ENCODE measurements at regions not wholly inside any gene's neighbourhood (a gene's known extent, or its start where the extent isn't known, plus 50 kb on each side); places are given as distances from the start of the nearest gene placed in this dataset.

DNA sequence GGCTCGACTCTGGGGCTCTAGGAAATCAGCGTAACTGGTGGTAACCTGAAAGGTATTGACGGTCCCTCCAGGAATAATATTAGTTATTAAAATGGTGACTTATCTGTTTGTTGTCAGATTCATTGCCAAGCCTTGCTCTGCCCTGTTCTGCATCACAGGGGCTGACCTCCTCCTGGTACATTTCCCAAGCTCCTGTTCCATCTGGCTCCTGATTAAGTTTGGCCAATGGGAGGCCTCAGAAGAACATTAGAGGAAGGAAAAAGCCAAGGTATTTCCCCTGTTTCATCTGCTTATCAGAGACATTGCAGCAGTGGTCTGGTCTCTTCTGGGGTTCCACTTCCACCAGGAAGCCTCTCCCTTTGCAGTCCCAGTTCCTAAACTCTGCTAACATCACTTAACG, 527.0 kb downstream of the TNS1 start:
- intact Hi-C loops (cut with DNase I), result no loop called here
- DNase-seq (ENCODE audit: low spot score), result no peak

DNA sequence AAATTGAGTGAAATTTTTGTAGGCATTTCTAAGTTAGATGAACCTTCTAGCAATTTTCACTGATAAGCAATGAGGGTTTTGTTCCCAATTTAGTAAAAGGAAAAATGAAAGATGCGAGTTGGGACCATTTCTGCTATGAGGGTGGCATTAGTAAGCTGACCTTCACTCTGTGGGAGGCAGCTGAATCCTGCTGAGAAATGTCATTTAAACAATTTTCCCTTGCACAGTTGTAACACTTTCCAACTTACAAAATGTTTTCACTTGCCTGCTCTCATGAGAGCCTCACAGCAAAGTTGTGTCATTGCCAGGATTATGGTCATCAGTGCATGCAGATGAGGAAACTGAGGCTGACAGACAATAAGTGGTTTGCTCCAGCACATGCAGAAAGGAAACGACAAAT, 527.7 kb downstream of the TNS1 start:
- no peak for DNase-seq (ENCODE audit: low spot score)
- intact Hi-C loops (cut with DNase I), result no loop called here

DNA sequence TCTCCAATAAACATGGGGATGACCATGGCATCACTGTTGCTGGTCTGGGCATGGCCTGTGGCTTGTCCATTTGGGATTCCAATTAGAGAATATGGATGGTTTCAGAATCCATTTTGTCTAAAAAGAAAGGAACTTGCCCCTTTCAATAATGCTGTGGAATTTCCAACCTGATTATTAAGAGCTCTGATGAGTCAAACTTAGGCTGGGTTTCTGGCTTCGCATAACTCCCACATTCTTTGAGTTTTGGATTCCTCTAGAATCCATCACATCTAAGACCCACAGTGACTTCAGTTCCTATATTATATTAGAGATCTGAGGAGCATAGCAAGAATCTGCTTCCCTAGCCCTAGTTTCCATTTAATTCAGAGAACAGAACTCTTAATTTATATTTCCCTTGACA, 531.5 kb downstream of the TNS1 start:
- DNase-seq (ENCODE audit: low spot score), result no peak
- intact Hi-C loops (cut with DNase I), result no loop called here

DNA sequence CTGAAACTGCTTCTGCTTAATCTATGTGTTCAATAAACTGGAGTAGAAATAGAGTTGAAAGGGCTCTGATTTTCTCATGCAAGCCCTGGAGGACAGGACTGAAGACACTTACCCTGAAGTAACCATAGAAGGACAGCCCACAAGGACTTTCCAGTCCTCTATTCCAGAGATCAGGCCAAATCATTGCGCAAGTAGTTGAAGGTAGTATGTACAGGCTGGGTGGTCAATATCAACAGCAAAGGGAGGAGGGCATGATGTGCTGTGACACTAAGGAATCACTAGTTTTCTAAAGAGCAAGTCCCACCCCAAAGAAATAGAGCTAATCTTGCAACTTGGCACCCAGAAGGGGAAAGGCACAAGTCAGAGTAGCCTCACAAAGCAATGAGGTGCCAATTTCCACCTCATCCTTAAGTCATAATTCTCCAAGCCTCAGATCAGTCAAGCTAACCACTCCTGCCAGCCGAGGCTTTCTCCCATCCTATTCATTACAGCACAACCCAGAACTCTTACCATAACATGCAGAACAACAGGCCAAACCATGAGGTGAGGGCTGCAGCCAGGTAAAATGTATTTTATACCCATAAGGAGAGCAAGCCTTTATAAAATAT, 533.5 kb downstream of the TNS1 start:
- intact Hi-C loops (cut with DNase I), result no loop called here
- no peak for DNase-seq (ENCODE audit: low spot score)

DNA sequence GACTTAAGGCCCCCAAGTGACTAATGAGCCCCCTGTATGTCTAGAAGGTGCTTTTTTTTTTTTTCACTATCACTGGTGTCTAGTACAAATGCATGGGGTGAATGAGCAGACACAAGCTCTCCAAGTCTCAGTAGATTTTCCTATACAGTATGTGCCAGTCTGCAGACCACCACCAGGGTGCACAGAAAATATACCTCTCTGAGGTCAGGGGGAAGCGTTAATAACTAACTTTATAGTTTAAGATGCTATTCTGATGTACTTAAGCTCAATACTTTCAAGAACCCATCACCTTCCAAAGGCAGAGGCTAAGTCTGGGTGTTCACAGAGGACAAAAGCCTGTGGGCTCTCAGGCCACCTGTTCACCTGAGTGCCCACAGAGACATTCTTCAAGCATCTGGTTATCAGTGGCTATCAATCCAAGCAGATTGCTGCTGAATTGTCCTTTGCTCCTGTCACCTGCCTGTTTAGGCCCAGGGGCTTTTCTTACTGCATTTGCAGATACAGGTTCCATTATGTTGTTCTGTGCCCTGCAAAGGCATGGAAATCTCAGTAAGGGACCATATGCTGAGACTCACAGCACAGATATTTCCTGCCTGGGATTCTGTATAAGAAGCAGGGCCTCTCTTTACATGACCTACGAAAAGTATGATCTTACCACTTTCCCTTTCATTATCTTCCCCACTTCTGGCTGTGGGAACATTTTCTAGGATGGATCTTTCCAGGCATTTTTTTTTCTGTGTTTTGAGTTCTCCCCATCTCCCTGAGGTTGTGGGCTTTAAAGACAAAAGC, 534.6 kb downstream of the TNS1 start:
- DNase-seq (ENCODE audit: low spot score), result no peak

DNA sequence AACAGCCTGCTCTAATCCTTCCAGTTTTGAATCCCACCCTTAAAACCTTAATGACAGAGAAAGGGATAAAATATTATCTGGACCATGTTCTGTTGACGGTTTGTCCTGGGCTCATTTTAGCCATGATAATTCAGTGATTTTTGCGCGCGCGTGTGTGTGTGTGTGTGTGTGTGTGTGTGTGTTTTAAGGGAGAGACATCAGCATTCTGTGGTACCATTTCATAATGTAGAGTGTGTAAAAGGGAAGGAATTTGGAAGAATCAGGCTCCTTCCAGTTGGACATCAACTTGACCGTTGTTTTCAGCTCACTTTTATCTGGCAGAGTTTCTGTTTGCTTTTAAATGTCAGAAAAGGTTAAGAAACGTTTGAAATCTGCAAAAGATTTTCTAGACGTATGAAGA, 535.5 kb downstream of the TNS1 start:
- DNase-seq (ENCODE audit: low spot score), result peak; percentile 82
- intact Hi-C loops (cut with DNase I), result no loop called here

More for the DNA sequence above, 534.6 kb downstream of the TNS1 start:
- intact Hi-C loops (cut with DNase I), result no loop called here

DNA sequence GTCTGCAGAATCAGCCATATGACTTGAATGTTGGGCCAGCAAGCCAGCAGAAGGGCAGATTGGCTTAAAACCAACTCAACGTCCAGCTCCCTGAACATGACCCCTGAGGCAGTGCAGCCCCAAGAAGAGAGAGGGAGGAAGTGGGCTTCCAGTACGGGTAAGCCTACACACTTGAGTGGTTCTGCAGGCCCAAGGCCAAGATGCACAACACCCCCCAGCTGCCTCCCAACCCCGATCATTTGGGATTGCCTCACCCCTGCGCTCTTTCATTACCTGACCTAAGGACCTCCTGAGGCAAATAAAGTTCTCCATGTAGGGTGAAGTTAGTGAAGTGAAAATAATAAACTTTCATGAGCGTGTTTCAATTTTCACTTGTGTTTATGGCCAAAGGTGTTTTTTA, 536.0 kb downstream of the TNS1 start:
- DNase-seq (ENCODE audit: low spot score), result no peak
- intact Hi-C loops (cut with DNase I), result no loop called here

DNA sequence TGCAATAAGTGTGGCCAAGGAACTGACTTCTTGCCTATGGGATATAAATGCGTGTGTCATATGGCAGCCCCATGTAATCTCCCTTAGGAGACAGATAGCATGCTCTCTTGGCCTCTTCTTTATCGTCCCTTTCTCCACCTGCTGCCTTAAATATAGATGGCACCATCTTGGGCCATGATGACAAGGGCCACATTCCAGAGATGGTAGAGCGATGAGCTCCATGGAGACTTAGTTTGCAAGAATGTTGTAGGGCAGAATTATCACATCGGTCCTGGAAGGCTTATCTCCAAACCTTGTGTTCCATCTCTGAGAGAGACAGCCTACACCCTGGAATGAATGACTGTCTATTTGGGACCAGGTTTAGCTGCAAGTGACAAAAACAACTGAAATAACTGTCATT, 536.7 kb downstream of the TNS1 start:
- intact Hi-C loops (cut with DNase I), result no loop called here
- no peak for DNase-seq (ENCODE audit: low spot score)

DNA sequence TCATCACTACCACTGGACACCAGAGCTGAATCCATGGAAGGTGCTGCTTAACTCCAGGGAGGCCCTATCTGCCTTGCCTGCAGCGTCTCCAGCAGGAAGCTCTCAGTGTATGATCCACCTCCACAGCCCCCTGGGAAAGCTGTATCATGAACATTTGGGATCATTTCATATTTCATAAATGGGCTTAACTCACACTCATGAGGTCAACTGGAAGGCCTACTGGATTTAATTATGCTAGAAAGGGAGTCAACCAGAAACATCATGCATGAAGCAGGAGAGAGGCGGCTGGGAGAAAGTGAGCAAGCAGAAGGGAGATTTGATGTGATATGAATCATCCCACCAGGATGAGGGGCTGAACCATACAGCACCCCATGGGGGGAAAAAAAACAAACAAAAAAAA, 537.7 kb downstream of the TNS1 start:
- DNase-seq (ENCODE audit: low spot score), result no peak
- intact Hi-C loops (cut with DNase I), result no loop called here

DNA sequence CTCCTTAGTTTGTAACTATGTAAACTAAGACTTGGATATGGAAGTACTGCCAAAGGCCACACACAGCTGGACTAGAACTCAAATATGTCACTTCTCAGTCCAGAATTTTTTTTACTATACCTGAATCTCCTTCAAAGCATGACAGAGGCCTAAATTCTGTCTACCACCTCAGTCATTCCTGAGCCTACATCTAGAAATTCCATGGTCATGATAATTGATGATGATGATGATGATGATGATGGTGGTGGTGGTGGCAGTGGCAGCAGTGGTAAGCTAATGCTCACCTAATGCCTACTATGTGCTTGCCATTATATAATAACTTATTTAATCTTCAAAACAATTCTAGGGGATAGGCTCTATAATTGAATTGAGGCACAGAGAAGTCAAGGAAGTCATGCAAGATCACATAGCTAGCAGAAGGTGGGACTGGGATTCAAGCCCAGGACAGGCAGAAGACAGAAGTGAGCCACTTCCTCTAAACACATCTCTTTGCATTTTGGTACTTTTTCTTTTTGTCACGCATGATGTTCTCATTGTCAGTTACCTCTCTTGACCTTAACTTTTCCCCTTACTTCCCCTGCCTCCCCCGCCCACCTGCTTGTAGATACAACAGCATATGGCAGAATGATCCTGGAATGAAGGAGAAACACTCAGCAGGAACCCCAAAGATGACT, 539.3 kb downstream of the TNS1 start:
- no peak for DNase-seq (ENCODE audit: low spot score)
- intact Hi-C loops (cut with DNase I), result no loop called here

DNA sequence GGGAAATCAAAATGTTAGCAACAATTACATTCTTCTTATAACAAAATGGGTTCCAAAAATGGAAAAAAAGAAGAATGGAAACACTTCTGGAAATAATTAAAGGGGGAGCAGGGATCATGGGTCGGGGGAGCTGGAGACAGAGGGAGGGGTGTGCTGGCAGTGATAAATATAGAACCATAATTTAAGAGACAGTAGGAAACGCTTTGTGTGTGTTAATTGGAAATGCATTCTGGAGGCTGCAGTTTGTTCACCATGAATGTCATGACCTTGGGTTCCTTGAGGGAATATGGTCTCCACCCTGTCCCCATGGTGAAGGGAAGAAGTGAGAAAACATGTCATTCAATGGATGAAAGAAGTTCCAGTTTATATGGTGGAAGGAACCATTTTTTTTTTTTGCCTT, 540.7 kb downstream of the TNS1 start:
- DNase-seq (ENCODE audit: low spot score), result no peak
- intact Hi-C loops (cut with DNase I), result no loop called here

DNA sequence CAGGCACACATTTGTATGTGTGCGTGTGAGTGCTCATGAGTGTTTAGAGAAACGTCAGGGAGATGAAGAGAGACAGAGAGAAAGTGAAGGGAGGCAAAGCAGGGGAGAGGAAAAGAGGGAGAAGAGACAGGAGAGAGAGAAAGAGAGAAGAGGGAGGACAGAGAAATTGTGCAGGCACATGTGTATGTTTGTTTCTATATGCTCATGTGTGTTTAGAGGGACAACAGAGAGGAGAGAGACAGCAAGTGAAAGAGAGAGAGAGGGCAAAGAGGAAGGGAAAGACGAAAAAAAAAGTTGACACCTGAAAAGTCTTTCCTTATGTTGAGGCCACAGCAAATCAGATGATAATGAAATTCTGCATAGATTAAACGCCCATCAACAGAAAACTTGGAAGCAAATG, 541.1 kb downstream of the TNS1 start:
- intact Hi-C loops (cut with DNase I), result no loop called here
- DNase-seq (ENCODE audit: low spot score), result no peak

DNA sequence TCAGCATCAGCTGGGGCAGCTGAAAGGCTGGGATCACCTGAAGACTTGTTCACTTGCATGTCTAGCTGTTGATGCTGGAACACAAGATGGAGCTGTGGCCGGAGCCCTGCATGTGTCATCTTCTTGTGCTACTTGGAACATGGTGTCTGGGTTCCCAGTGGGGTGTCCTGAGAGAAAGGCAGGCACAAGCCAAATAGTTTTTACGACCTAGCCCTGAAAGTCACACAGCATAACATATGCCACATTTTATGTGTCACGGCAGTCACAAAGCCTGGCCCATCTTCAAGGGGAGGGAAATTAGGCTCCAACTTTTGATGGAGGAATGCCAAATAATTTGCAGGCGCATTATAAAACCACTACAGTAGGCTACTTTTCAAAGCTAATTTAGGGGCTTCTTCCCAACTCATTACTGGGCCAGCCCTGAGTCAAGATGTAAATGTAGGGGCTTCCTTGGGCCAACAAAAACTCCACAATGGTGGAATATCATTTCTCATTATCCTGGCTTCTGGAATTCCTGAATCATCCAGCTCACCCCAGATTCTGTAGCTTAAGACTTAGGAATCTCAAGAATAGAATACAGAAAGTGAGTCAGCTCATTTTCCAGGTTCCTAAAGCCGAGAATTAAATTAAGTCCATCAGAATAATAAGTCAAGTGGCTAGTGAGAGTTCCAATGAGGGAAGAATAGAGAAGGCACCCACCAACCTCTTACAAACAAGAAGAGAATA, 543.0 kb downstream of the TNS1 start:
- no peak for DNase-seq (ENCODE audit: low spot score)
- intact Hi-C loops (cut with DNase I), result no loop called here

DNA sequence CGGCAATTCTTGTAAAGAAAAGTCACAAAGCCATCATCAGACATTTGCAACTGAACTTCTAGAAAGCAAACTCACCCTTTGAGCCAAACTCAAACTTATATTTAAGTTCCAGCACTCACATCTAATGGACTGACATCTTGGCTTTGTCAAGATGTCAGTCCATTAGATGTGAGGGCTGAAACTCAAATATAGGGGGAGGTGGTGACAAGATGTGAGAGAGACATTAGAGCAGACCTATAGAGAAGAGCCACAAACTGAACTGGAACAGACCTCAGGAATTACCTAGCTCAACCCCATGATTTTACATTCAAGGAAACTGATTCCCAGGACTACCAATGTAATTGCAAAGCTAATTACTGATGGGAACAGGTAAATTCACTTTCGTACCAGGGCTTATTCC, 543.8 kb downstream of the TNS1 start:
- DNase-seq (ENCODE audit: low spot score), result no peak
- intact Hi-C loops (cut with DNase I), result no loop called here

DNA sequence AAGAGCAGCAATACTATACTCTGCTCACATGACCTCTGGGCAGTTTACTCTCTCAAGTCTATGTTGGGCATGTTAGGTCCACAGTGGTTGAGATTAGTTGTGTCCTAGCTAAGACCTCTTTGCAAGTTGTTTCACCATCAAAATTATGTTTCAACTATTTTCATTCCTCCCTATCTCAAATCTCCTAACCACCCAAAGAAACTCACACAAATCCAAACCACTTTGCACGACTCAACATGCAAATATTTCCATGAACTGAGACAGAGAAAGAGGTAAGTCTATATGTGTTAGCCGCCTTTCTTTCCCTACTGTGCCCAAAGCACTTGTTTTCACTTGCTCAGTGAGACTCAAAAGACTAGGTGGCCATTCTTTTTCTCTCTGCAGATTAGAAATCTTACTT, 546.8 kb downstream of the TNS1 start:
- DNase-seq (ENCODE audit: low spot score), result no peak
- intact Hi-C loops (cut with DNase I), result no loop called here

DNA sequence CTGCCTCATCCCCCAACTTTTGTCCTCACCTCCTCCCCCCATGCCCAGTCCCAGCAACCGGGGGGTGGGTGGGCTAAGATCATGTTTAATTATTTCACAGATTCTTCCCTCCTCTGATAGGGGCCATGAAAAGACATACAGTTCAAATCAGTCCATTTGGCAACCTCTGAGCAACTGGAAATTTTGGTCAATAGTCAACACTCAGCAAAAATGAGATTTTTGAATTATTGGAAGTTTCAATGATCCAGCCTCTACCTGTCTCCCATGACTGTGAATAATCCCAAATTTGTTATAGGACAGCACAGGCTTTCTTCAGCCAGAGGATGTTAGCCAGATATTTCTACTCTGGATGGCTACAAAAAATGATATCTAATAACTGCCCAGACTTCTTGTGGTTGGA, 549.9 kb downstream of the TNS1 start:
- intact Hi-C loops (cut with DNase I), result no loop called here
- no peak for DNase-seq (ENCODE audit: low spot score)

DNA sequence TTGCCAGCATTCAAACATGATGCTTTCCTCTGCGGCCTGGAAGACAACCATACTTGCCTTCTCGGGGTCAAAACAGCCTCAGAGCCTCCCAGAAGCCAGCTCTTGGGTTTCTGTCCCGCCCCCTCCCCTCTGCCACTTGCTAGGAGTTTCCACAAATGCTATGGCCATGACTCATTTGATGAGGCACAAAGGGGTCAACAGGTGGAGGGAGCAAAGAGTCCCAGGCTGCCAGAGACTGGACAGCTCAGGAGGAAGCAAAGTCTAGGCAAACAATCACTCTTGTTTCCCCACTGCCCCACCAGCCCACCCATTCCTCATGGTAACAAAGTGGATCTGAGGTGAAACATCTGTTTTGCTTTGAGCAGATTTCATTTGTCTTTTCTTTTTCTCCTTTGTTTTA, 551.1 kb downstream of the TNS1 start:
- no peak for DNase-seq (ENCODE audit: low spot score)
- intact Hi-C loops (cut with DNase I), result loop anchor here in 1 of 2 donors (2.0 kb wide), 1 partner anchor 53 kb away; no protein-coding TSS in a partner anchor

DNA sequence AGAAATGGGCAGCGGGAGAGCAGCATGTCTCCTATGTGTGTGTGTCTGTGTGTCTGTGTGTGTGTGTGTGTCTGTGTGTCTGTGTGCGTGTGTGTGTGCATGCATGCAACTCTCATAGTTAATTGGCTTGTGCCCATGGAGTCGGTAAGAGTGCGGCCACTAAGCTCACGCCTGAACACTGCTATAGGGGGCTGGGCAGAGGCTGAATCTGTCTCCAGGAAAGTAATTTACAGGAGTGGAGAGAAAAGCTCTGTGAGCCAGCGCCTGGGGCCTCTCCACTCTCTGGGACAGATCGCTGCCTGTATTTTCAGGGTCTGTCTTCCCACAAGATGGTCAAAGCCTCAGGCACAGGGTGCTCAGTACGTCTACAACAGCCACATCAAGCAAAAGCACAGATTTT, 553.4 kb downstream of the TNS1 start:
- DNase-seq (ENCODE audit: low spot score), result no peak
- intact Hi-C loops (cut with DNase I), result no loop called here

DNA sequence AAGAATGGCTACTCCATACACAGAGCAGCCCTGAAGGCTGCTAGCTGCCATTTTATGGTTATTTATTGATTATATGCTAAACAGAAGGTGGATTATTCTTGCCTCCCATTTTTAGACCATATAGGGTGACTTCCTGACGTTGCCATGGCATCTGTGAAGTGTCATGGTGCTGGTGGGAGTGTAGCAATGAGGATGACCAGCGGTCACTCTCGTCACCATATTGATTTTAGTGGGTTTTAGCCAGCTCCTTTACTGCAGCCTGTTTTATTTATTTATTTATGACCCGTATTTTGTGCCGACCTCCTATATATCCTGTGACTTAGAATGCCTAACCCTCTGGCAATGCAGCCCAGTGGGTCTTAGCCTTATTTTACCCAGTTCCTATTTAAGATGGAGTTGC, 553.9 kb downstream of the TNS1 start:
- intact Hi-C loops (cut with DNase I), result no loop called here
- DNase-seq (ENCODE audit: low spot score), result no peak

DNA sequence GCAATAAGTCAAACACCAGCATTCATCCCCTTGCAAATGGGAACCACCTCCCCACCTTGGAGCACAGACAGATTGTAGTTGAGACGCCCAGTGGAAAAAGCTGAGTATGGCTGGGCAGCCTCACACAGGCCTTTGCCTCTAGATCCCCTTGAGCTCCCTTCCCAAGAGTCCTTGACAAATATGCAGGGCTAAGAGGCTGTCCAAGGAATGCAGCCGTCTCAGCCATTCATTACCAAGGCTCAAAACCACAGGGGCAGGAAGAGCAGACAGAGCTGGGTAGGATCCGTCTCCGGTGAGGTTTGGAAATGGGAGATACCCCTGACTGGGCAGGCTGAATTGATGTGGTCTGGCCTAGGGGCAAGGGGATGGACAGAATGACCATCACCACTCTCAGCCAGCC, 557.1 kb downstream of the TNS1 start:
- DNase-seq (ENCODE audit: low spot score), result peak; percentile 77
- intact Hi-C loops (cut with DNase I), result no loop called here
